ENCODE measurements at regions not wholly inside any gene's neighbourhood (a gene's known extent, or its start where the extent isn't known, plus 50 kb on each side); places are given as distances from the start of the nearest gene placed in this dataset.

DNA sequence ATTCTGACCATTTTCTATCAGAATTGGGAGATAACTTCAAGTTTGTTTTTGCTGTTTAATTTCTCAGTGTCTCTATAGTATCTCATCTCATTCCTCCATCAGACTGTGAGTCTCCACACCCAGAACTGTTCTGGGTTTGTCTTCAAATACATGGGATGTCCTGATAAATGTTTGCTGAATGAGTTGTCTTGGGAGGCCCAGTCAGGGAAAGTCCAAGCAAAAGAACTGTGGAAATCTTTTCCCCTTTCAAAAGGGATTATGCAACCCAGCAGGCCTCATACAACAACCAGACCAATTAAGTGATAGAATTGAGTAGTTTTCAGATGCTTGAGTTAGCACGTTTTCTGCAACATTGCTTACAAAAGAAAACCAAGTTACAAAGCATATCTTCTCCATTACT, 324.4 kb downstream of the BRINP1 start:
- DNase-seq (ENCODE audit: low read depth), result no peak
- H3K4me3 ChIP-seq (ENCODE audit: low read depth, low read length), result no peak overlapping the region
- TF ChIP-seq MYC (IDR thresholded peaks at IDR 0.05; ENCODE audit: low read depth, low read length) (no peak), POLR2A (IDR thresholded peaks at IDR 0.05; ENCODE audit: extremely low read depth, insufficient read length) (no peak)
- TF ChIP-seq, protein P1, sequence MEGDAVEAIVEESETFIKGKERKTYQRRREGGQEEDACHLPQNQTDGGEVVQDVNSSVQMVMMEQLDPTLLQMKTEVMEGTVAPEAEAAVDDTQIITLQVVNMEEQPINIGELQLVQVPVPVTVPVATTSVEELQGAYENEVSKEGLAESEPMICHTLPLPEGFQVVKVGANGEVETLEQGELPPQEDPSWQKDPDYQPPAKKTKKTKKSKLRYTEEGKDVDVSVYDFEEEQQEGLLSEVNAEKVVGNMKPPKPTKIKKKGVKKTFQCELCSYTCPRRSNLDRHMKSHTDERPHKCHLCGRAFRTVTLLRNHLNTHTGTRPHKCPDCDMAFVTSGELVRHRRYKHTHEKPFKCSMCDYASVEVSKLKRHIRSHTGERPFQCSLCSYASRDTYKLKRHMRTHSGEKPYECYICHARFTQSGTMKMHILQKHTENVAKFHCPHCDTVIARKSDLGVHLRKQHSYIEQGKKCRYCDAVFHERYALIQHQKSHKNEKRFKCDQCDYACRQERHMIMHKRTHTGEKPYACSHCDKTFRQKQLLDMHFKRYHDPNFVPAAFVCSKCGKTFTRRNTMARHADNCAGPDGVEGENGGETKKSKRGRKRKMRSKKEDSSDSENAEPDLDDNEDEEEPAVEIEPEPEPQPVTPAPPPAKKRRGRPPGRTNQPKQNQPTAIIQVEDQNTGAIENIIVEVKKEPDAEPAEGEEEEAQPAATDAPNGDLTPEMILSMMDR (IDR thresholded peaks at IDR 0.05; ENCODE audit: low read depth, low read length), result no peak
- TF ChIP-seq, protein P2, sequence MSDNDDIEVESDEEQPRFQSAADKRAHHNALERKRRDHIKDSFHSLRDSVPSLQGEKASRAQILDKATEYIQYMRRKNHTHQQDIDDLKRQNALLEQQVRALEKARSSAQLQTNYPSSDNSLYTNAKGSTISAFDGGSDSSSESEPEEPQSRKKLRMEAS (IDR thresholded peaks at IDR 0.05; ENCODE audit: low read depth, low read length), result no peak

DNA sequence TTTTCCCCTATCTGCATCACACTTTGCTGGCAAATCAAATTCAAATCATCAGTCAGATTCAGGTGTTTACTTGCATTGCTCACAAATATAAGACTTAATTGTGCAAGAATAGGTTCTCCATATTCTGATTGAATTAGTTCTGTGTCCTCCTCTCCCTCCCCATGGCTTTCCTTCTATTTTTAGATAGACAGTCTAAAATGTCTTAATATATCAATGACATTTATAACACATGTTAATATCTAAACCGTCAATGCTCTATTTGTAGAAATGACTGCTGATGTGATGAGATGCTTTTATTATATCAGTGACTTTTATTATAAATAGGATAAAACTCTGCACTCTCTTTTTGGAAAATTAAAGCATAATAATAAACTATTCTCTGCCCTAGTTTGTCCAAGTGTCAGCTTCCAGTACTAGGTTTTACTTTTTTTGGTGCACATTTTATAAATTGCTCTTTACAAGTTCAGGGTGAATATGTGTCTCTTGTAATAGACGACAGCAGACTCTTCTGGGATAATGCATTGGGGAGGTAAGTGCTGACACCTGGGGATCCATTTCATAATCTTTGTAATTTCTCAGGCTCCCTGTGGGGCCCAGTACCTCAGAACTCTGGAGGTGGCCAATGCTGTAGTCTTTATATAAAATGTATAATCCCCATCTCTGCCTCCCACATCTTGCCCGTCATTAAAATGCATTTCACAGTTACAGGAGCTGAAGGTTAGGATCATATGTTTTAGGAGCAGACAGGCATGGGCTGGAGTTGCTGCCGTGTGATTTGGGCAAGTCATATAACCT, 321.5 kb downstream of the BRINP1 start:
- H3K4me3 ChIP-seq (ENCODE audit: low read depth, low read length), result no peak overlapping the region
- no peak for TF ChIP-seq MYC (IDR thresholded peaks at IDR 0.05; ENCODE audit: low read depth, low read length)
- TF ChIP-seq POLR2A (IDR thresholded peaks at IDR 0.05; ENCODE audit: extremely low read depth, insufficient read length), result no peak
- TF ChIP-seq, protein P1 (IDR thresholded peaks at IDR 0.05; ENCODE audit: low read depth, low read length), result no peak
- TF ChIP-seq, protein P2 (IDR thresholded peaks at IDR 0.05; ENCODE audit: low read depth, low read length), result no peak
- DNase-seq (ENCODE audit: low read depth), result no peak

DNA sequence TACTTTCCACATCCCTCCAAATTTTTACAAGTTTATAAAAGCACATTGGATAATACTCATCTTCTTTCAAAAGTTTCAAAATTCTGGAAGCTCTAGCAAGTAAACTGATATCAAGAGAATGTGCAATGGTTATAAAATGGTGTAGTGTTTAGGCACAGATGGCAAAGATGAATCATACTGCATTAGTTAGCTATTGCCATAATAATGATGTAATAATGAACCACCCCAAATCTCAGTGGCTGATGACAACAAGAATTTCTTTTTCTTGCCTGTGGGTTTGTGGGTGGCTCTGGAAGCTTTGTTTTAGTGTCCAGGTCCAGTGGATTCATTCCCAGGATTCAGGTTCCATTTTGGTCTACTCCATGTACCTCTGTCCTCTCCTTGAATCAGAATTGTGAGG, 319.0 kb downstream of the BRINP1 start:
- DNase-seq (ENCODE audit: low read depth), result no peak
- TF ChIP-seq MYC (IDR thresholded peaks at IDR 0.05; ENCODE audit: low read depth, low read length) (no peak), POLR2A (IDR thresholded peaks at IDR 0.05; ENCODE audit: extremely low read depth, insufficient read length) (no peak)
- TF ChIP-seq, protein P2 (IDR thresholded peaks at IDR 0.05; ENCODE audit: low read depth, low read length), result no peak
- TF ChIP-seq, protein P1 (IDR thresholded peaks at IDR 0.05; ENCODE audit: low read depth, low read length), result no peak
- no peak overlapping the region for H3K4me3 ChIP-seq (ENCODE audit: low read depth, low read length)

DNA sequence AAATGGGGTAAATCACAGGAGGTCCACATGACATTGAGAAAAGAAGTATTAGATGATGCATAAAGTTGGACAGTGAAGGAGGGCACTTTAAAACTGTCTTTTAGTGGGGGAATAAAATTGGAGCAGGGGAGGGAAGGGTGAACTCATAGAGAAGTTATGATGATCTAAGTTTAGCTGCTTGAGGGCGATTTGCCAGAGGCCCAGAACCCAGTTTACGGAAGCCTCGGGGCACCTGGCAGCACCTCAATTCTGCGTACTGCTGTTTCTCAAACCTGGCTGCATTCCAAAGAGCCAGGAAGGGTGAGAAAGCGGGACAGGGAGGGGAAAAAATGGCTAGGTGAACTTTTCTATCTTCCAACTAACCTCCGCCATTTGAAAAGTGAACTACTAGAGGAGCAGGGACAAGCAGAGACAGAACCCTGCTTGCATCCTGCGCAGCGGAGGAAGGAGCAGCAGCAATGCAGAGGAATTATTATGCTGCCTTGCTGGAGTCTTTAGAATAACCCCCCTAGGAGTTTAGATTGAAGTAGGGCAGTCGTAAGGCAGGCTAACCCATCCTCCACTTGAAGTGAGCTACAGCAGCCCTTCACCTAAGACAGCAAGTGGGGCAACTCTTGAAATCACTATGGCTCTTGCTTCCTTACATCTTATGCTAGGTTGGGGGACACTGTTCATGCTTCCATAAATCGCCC, 316.8 kb downstream of the BRINP1 start:
- DNase-seq (ENCODE audit: low read depth), result no peak
- TF ChIP-seq, protein P1 (IDR thresholded peaks at IDR 0.05; ENCODE audit: low read depth, low read length), result no peak
- TF ChIP-seq POLR2A (IDR thresholded peaks at IDR 0.05; ENCODE audit: extremely low read depth, insufficient read length), result no peak
- TF ChIP-seq MYC (IDR thresholded peaks at IDR 0.05; ENCODE audit: low read depth, low read length), result no peak
- TF ChIP-seq, protein P2 (IDR thresholded peaks at IDR 0.05; ENCODE audit: low read depth, low read length), result no peak
- H3K4me3 ChIP-seq (ENCODE audit: low read depth, low read length), result no peak overlapping the region

DNA sequence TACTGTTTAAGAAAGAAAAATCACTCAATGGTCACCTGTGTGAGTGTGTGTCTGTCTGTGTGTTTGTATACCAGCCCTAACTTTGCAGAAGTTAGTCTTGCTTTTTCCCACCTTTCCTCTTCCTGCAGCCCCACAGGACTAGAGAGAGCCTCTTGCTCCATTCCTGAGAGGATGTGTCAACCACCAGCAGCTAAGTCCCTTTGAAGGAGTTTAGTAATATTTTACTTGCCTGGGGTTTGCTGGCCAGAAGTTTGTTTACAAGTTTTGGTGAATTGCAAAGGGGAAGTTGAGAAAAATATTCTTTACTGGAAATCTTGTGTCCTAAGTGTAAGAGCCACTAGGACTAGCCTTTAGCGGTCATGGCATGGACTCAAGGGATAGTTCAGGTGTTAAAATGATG, 316.2 kb downstream of the BRINP1 start:
- no peak for DNase-seq (ENCODE audit: low read depth)
- TF ChIP-seq, protein P2 (IDR thresholded peaks at IDR 0.05; ENCODE audit: low read depth, low read length), result no peak
- TF ChIP-seq, protein P1 (IDR thresholded peaks at IDR 0.05; ENCODE audit: low read depth, low read length), result no peak
- no peak overlapping the region for H3K4me3 ChIP-seq (ENCODE audit: low read depth, low read length)
